BLaER1 (cell line): ENCODE measurements at regions not wholly inside any gene's neighbourhood (a gene's known extent, or its start where the extent isn't known, plus 50 kb on each side); places are given as distances from the start of the nearest gene placed in this dataset.

Experiments used
- H3K27ac ChIP-seq: shearing (Covaris generic); formaldehyde crosslinking; 2 replicates; pipeline ENCODE4 v1.8.1; 2022
- H3K27me3 ChIP-seq: shearing (Covaris generic); formaldehyde crosslinking; 2 replicates; pipeline ENCODE4 v1.8.1; 2022
- H3K36me3 ChIP-seq: shearing (Covaris generic); formaldehyde crosslinking; 2 replicates; pipeline ENCODE4 v1.8.1; 2022
- H3K4me1 ChIP-seq: shearing (Covaris generic); formaldehyde crosslinking; 2 replicates; pipeline ENCODE4 v1.8.1; 2022
- H3K4me2 ChIP-seq: shearing (Covaris generic); formaldehyde crosslinking; 2 replicates; pipeline ENCODE4 v1.8.1; 2022
- H3K4me3 ChIP-seq: shearing (Covaris generic); formaldehyde crosslinking; 2 replicates; pipeline ENCODE4 v1.8.1; 2022
- H3K9ac ChIP-seq: shearing (Covaris generic); formaldehyde crosslinking; 2 replicates; pipeline ENCODE4 v1.8.1; 2022
- H3K9me3 ChIP-seq: shearing (Covaris generic); formaldehyde crosslinking; 2 replicates; pipeline ENCODE4 v1.8.1; 2022
- H4K20me1 ChIP-seq: shearing (Covaris generic); formaldehyde crosslinking; 2 replicates; pipeline ENCODE4 v1.8.1; 2022
- Cebpa-rat ChIP-seq: shearing (Covaris generic); IDR thresholded peaks from 2 replicates; pipeline ENCODE4 v1.8.1; 2022

GRCh38 chr4:72911316-72911715, 158.2 kb downstream of the COX18 start:
- Histone ChIP-seq H3K9me3 (no peaks in the 10 kb centered on the region), H4K20me1 (no peaks in the 10 kb centered on the region), H3K4me1 (no peaks in the 10 kb centered on the region), H3K4me3 (no peak overlapping the region), H3K4me2 (no peak overlapping the region), H3K36me3 (no peaks in the 10 kb centered on the region), H3K27ac (no peak overlapping the region), H3K9ac (no peak overlapping the region), H3K27me3 (no peaks in the 10 kb centered on the region)
- no peak for TF ChIP-seq Cebpa-rat

- Histone ChIP-seq H3K27ac (no peak overlapping the region), H3K9me3 (no peaks in the 10 kb centered on the region), H3K36me3 (no peaks in the 10 kb centered on the region), H4K20me1 (no peaks in the 10 kb centered on the region), H3K4me1 (no peaks in the 10 kb centered on the region), H3K4me2 (no peak overlapping the region), H3K4me3 (no peak overlapping the region), H3K9ac (no peak overlapping the region), H3K27me3 (no peaks in the 10 kb centered on the region)
- no peak for TF ChIP-seq Cebpa-rat
Measured at GRCh38 chr4:72909461-72909860, 160.1 kb downstream of the COX18 start.

GRCh38 chr4:72902354-72902753, 167.2 kb downstream of the COX18 start:
- no peak overlapping the region for H3K27ac ChIP-seq
- no peaks in the 10 kb centered on the region for H4K20me1 ChIP-seq
- H3K4me1 ChIP-seq: no peaks in the 10 kb centered on the region
- H3K9ac ChIP-seq: no peak overlapping the region
- H3K4me2 ChIP-seq: no peak overlapping the region
- H3K36me3 ChIP-seq: no peaks in the 10 kb centered on the region
- H3K27me3 ChIP-seq: no peaks in the 10 kb centered on the region
- no peak overlapping the region for H3K4me3 ChIP-seq
- no peak for TF ChIP-seq Cebpa-rat
- no peaks in the 10 kb centered on the region for H3K9me3 ChIP-seq

- Histone ChIP-seq H3K4me1 (no peaks in the 10 kb centered on the region), H3K4me3 (no peak overlapping the region), H3K36me3 (no peaks in the 10 kb centered on the region), H4K20me1 (no peaks in the 10 kb centered on the region), H3K9ac (no peak overlapping the region), H3K4me2 (no peak overlapping the region), H3K9me3 (no peaks in the 10 kb centered on the region), H3K27ac (no peak overlapping the region), H3K27me3 (no peaks in the 10 kb centered on the region)
- TF ChIP-seq Cebpa-rat: no peak
Measured at GRCh38 chr4:72901553-72901952, 168.0 kb downstream of the COX18 start.

- H4K20me1 ChIP-seq: no peaks in the 10 kb centered on the region
- TF ChIP-seq Cebpa-rat: no peak
- no peak overlapping the region for H3K9ac ChIP-seq
- H3K4me2 ChIP-seq: no peak overlapping the region
- no peak overlapping the region for H3K27ac ChIP-seq
- no peaks in the 10 kb centered on the region for H3K27me3 ChIP-seq
- H3K36me3 ChIP-seq: no peaks in the 10 kb centered on the region
- no peaks in the 10 kb centered on the region for H3K9me3 ChIP-seq
- H3K4me3 ChIP-seq: no peak overlapping the region
- no peaks in the 10 kb centered on the region for H3K4me1 ChIP-seq
Measured at GRCh38 chr4:72900952-72901351, 168.6 kb downstream of the COX18 start.

- Histone ChIP-seq H3K4me2 (no peak overlapping the region), H3K27ac (no peak overlapping the region)
Measured at GRCh38 chr4:72899621-72900020, 169.9 kb downstream of the COX18 start.

GRCh38 chr4:72899214-72899613, 170.3 kb downstream of the COX18 start:
- no peak for TF ChIP-seq Cebpa-rat
- Histone ChIP-seq H3K4me2 (no peak overlapping the region), H3K27ac (no peak overlapping the region), H3K4me3 (no peak overlapping the region), H3K27me3 (no peaks in the 10 kb centered on the region), H4K20me1 (no peaks in the 10 kb centered on the region), H3K4me1 (no peaks in the 10 kb centered on the region), H3K9ac (no peak overlapping the region), H3K9me3 (no peaks in the 10 kb centered on the region), H3K36me3 (no peaks in the 10 kb centered on the region)

More at GRCh38 chr4:72899621-72900020, 169.9 kb downstream of the COX18 start:
- no peak for TF ChIP-seq Cebpa-rat
- H3K9ac ChIP-seq: no peak overlapping the region
- H3K27me3 ChIP-seq: no peaks in the 10 kb centered on the region
- H3K4me3 ChIP-seq: no peak overlapping the region
- no peaks in the 10 kb centered on the region for H3K9me3 ChIP-seq
- no peaks in the 10 kb centered on the region for H3K36me3 ChIP-seq
- H4K20me1 ChIP-seq: no peaks in the 10 kb centered on the region
- no peaks in the 10 kb centered on the region for H3K4me1 ChIP-seq

GRCh38 chr4:72896515-72896914, 173.0 kb downstream of the COX18 start:
- Histone ChIP-seq H3K4me3 (no peak overlapping the region), H3K36me3 (no peaks in the 10 kb centered on the region), H4K20me1 (no peaks in the 10 kb centered on the region), H3K27me3 (no peaks in the 10 kb centered on the region), H3K27ac (no peak overlapping the region), H3K9ac (no peak overlapping the region), H3K9me3 (no peaks in the 10 kb centered on the region), H3K4me1 (no peaks in the 10 kb centered on the region), H3K4me2 (no peak overlapping the region)
- no peak for TF ChIP-seq Cebpa-rat

- H3K9ac ChIP-seq: no peak overlapping the region
- no peaks in the 10 kb centered on the region for H3K36me3 ChIP-seq
- no peak for TF ChIP-seq Cebpa-rat
- H3K27ac ChIP-seq: no peak overlapping the region
- H3K4me3 ChIP-seq: no peak overlapping the region
- H4K20me1 ChIP-seq: no peaks in the 10 kb centered on the region
- no peaks in the 10 kb centered on the region for H3K27me3 ChIP-seq
- H3K4me1 ChIP-seq: no peaks in the 10 kb centered on the region
- H3K4me2 ChIP-seq: no peak overlapping the region
- H3K9me3 ChIP-seq: no peaks in the 10 kb centered on the region
Measured at GRCh38 chr4:72895408-72895807, 174.1 kb downstream of the COX18 start.

- H3K27ac ChIP-seq: no peak overlapping the region
- no peaks in the 10 kb centered on the region for H3K27me3 ChIP-seq
- H3K9ac ChIP-seq: no peak overlapping the region
- no peak overlapping the region for H3K4me3 ChIP-seq
- no peaks in the 10 kb centered on the region for H3K9me3 ChIP-seq
- TF ChIP-seq Cebpa-rat: no peak
- H3K36me3 ChIP-seq: no peaks in the 10 kb centered on the region
- H3K4me1 ChIP-seq: no peaks in the 10 kb centered on the region
- H4K20me1 ChIP-seq: no peaks in the 10 kb centered on the region
- no peak overlapping the region for H3K4me2 ChIP-seq
Measured at GRCh38 chr4:72893354-72894066, 176.0 kb downstream of the COX18 start.

GRCh38 chr4:72888331-72888730, 181.2 kb downstream of the COX18 start:
- Histone ChIP-seq H3K4me1 (0 out of 2 replicates have a peak, but pooled peaks cover 5% of the 10 kb centered on the region), H3K4me2 (no peak overlapping the region), H4K20me1 (no peaks in the 10 kb centered on the region), H3K27ac (no peak overlapping the region), H3K9me3 (no peaks in the 10 kb centered on the region), H3K4me3 (no peak overlapping the region), H3K27me3 (no peaks in the 10 kb centered on the region), H3K36me3 (no peaks in the 10 kb centered on the region), H3K9ac (no peak overlapping the region)
- no peak for TF ChIP-seq Cebpa-rat
